ENCODE measurements at regions not wholly inside any gene's neighbourhood (a gene's known extent, or its start where the extent isn't known, plus 50 kb on each side); places are given as distances from the start of the nearest gene placed in this dataset.

- H3K9ac ChIP-seq, result no peak overlapping the region
- H3K36me3 ChIP-seq (replicated peaks in 1 of 2; ENCODE audit: control insufficient read depth in 1 of 2, insufficient read depth in 2 of 2, low read length in 1 of 2), result no peaks in the 10 kb centered on the region
- no peaks in the 10 kb centered on the region for H3K9me2 ChIP-seq
- 25% methylated on average over 2 of the region's 2 CpGs for WGBS (ENCODE audit: low lambda C conversion rate)
- H3F3A ChIP-seq (replicated peaks; ENCODE audit: insufficient read depth), result no peaks in the 10 kb centered on the region
- no peak overlapping the region for H3K4me2 ChIP-seq
- CTCF ChIA-PET, result no interaction called here
- H3K79me2 ChIP-seq (ENCODE audit: insufficient read depth), result no peaks in the 10 kb centered on the region; the same call in 1 of the 2 replicates
- no peak overlapping the region for H3K4me3 ChIP-seq (ENCODE audit: low read depth in 2 of 2, low read length in 1 of 2)
- H3K4me1 ChIP-seq (ENCODE audit: control insufficient read depth in 1 of 2, insufficient read depth in 2 of 2, low read depth in 1 of 2, low read length in 1 of 2), result no peaks in the 10 kb centered on the region
- no peaks in the 10 kb centered on the region for H4K20me1 ChIP-seq (ENCODE audit: insufficient read depth)
- no peak for TF ChIP-seq TAF1 (IDR thresholded peaks at IDR 0.05; ENCODE audit: borderline replicate concordance, low read depth, low read length)
- TF ChIP-seq TCF12 (IDR thresholded peaks at IDR 0.05), result no peak
- no peak for TF ChIP-seq REST (IDR thresholded peaks at IDR 0.05; ENCODE audit: low read depth, low read length)
- no peak for TF ChIP-seq POLR2AphosphoS5 (IDR thresholded peaks at IDR 0.05; ENCODE audit: low read depth, low read length)
- no peak for TF ChIP-seq FOXJ3 (CRISPR knock-in tag; IDR thresholded peaks at IDR 0.05)
- no peak for TF ChIP-seq GABPA (IDR thresholded peaks at IDR 0.05; ENCODE audit: low read depth)
- TF ChIP-seq RCOR1 (IDR thresholded peaks at IDR 0.05; ENCODE audit: low read length), result no peak
- TF ChIP-seq YY1 (IDR thresholded peaks at IDR 0.05; ENCODE audit: low read depth), result no peak
- TF ChIP-seq SMC3 (IDR thresholded peaks at IDR 0.05; ENCODE audit: low read depth, low read length), result no peak
- no peak for TF ChIP-seq MXI1 (IDR thresholded peaks at IDR 0.05; ENCODE audit: low read depth, low read length)
- no peak for TF ChIP-seq ELF1 (IDR thresholded peaks at IDR 0.05)
- TF ChIP-seq NRF1 (IDR thresholded peaks at IDR 0.05; ENCODE audit: low read depth, low read length), result no peak
- no peak for TF ChIP-seq CTCF (IDR thresholded peaks at IDR 0.05)
- TF ChIP-seq MAX (IDR thresholded peaks at IDR 0.05; ENCODE audit: low read depth), result no peak
- TF ChIP-seq NFIC (IDR thresholded peaks at IDR 0.05; ENCODE audit: borderline replicate concordance), result no peak
- TF ChIP-seq GATA2 (CRISPR knock-in tag; IDR thresholded peaks at IDR 0.05), result no peak
- no peak for TF ChIP-seq SIN3A (IDR thresholded peaks at IDR 0.05; ENCODE audit: borderline replicate concordance, low read depth, low read length)
- H3K27ac ChIP-seq (ENCODE audit: low read depth in 2 of 2, low read length in 1 of 2), result no peak overlapping the region
- no peak for DNase-seq
- H3K27me3 ChIP-seq (ENCODE audit: insufficient read depth), result no peaks in the 10 kb centered on the region
- no peak overlapping the region for H2AFZ ChIP-seq (ENCODE audit: low read depth)
- POLR2A ChIA-PET, result no interaction called here
- no peaks in the 10 kb centered on the region for H3K9me3 ChIP-seq
These were observed 152.6 kb upstream of the KYNU start for GRCh38 chr2:142724713-142725349.
